ENCODE measurements at regions not wholly inside any gene's neighbourhood (a gene's known extent, or its start where the extent isn't known, plus 50 kb on each side); places are given as distances from the start of the nearest gene placed in this dataset.

GRCh38 chr12:5186715-5187114, 143.0 kb downstream of the KCNA5 start:
- no peak for TF ChIP-seq CTCF (IDR thresholded peaks at IDR 0.05)
- no peak for TF ChIP-seq POLR2A (IDR thresholded peaks at IDR 0.05)

Measured in adrenal gland (tissue), 5 donors.